HCT116 (cell line): ENCODE measurements at regions not wholly inside any gene's neighbourhood (a gene's known extent, or its start where the extent isn't known, plus 50 kb on each side); places are given as distances from the start of the nearest gene placed in this dataset.

ENCODE experiments used
- ATAC-seq: fragments of 200-7000 bp; cut with Tn5 transposase; 2 replicates; pipeline ENCODE4 v1.9.1; 2020; ENCODE audit warnings: mild to moderate bottlenecking, moderate library complexity
- BruUV-seq: library from RNA; stranded (reverse); fragments of 400-500 nt; replicated peaks from 2 replicates; lab custom pipeline; 2021; lab: Mats Ljungman, UMichigan
- CTCF ChIA-PET: fragments of 300-600 bp; sonication (Branson Sonifier 250); formaldehyde crosslinking; loops from one replicate; lab custom pipeline; 2021; ENCODE audit warnings: antibody characterized with exemption; lab: Charles Lee
- POLR2A ChIA-PET: fragments of 300-600, 350-600 bp; sonication (Branson Sonifier 250); formaldehyde crosslinking; loops from one replicate; lab custom pipeline; 2021; ENCODE audit warnings: antibody characterized with exemption; lab: Charles Lee
- RAD21 ChIA-PET, 2 experiments: fragments of 300-600 bp; sonication (Branson Sonifier 250); formaldehyde crosslinking; loops; one replicate each; lab custom pipeline; 2023; ENCODE audit warnings: low total read pairs in 2 of 2; ENCODE audit not compliant: uncharacterized antibody in 2 of 2, unreplicated experiment in 2 of 2, low non-redundant PET in 1 of 2; lab: Charles Lee
- DNase-seq: peaks from one replicate; pipeline ENCODE4 v3.0.0-alpha.2; 2010; ENCODE audit warnings: low read depth, low spot score
- H2AFZ ChIP-seq: fragments of 200-600 bp; shearing (Covaris generic), sonication (generic); 2 replicates; pipeline ENCODE4 v1.6.1; 2017; ENCODE audit warnings: low read depth, mixed run types, mixed read lengths, antibody characterized with exemption, low read length; ENCODE audit not compliant: poor library complexity, severe bottlenecking
- H3K27ac ChIP-seq: 2 replicates; pipeline ENCODE4 v1.5.1; 2012; ENCODE audit warnings: low read depth, low read length
- H3K27me3 ChIP-seq: fragments of 200-600 bp; sonication (generic); 2 replicates; pipeline ENCODE4 v1.6.1; 2016; ENCODE audit warnings: mixed run types, low read length, mixed read lengths; ENCODE audit not compliant: insufficient read depth
- H3K36me3 ChIP-seq, 2 experiments: fragments of 200-500 bp in 1 of 2; fragments of 200-600 bp in 1 of 2; sonication (Bioruptor generic) in 1 of 2; sonication (generic) in 1 of 2; 2 replicates each; pipeline versions ENCODE4 v1.5.1 to v1.6.1; 2014 to 2016; ENCODE audit warnings: low read length in 2 of 2, inconsistent platforms in 1 of 2, mixed read lengths in 1 of 2, mixed run types in 1 of 2; ENCODE audit not compliant: insufficient read depth in 2 of 2, control insufficient read depth in 1 of 2
- H3K4me1 ChIP-seq, 2 experiments: fragments of 200-600 bp in 1 of 2; sonication (generic) in 1 of 2; 2 replicates each; pipeline versions ENCODE4 v1.5.1 to v1.6.1; 2012 to 2017; ENCODE audit warnings: low read length in 2 of 2, inconsistent platforms in 1 of 2, mild to moderate bottlenecking in 1 of 2, mixed read lengths in 1 of 2, mixed run types in 1 of 2, moderate library complexity in 1 of 2; ENCODE audit not compliant: insufficient read depth in 2 of 2, control insufficient read depth in 1 of 2
- H3K4me2 ChIP-seq: fragments of 200-600 bp; sonication (generic); 2 replicates; pipeline ENCODE4 v1.6.1; 2017; ENCODE audit warnings: mixed run types, low read length, mixed read lengths
- H3K4me3 ChIP-seq, 2 experiments: fragments of 200-600 bp in 1 of 2; sonication (generic) in 1 of 2; replicated peaks in 1 of 2; 2 replicates each; pipeline ENCODE4 v1.5.1; 2011 to 2016; ENCODE audit warnings: low read length in 2 of 2, control low read depth in 1 of 2, low read depth in 1 of 2, mild to moderate bottlenecking in 1 of 2, mixed read lengths in 1 of 2, mixed run types in 1 of 2
- H3K79me2 ChIP-seq: fragments of 200-600 bp; sonication (generic); 2 replicates; pipeline ENCODE4 v1.6.1; 2017; ENCODE audit warnings: mild to moderate bottlenecking, mixed run types, low read length, moderate library complexity, mixed read lengths; ENCODE audit not compliant: insufficient read depth
- H3K9ac ChIP-seq: fragments of 200-600 bp; sonication (generic); 2 replicates; pipeline ENCODE4 v1.6.1; 2016; ENCODE audit warnings: low read length, mixed read lengths
- H3K9me2 ChIP-seq: fragments of 200-600 bp; sonication (generic), shearing (Covaris generic); 2 replicates; pipeline ENCODE4 v1.6.1; 2017; ENCODE audit warnings: mixed run types, mild to moderate bottlenecking, moderate library complexity; ENCODE audit not compliant: insufficient read depth
- H3K9me3 ChIP-seq, 2 experiments: fragments of 200-500 bp in 1 of 2; fragments of 200-600 bp in 1 of 2; sonication (Bioruptor generic) in 1 of 2; sonication (generic) in 1 of 2; 2 replicates each; pipeline ENCODE4 v1.6.1; 2014 to 2017; ENCODE audit warnings: low read length in 2 of 2, mixed read lengths in 2 of 2, inconsistent platforms in 1 of 2, low read depth in 1 of 2, mild to moderate bottlenecking in 1 of 2, mixed run types in 1 of 2, moderate library complexity in 1 of 2; ENCODE audit not compliant: control insufficient read depth in 1 of 2, insufficient read depth in 1 of 2
- H4K20me1 ChIP-seq: fragments of 200-600 bp; sonication (generic), shearing (Covaris generic); 2 replicates; pipeline ENCODE4 v1.6.1; 2017; ENCODE audit warnings: mixed run types, mild to moderate bottlenecking, moderate library complexity; ENCODE audit not compliant: insufficient read depth
- CEBPB ChIP-seq: IDR thresholded peaks from 2 replicates; pipeline ENCODE4 v1.6.1; 2012; ENCODE audit warnings: low read depth
- ELF1 ChIP-seq: IDR thresholded peaks from 2 replicates; pipeline ENCODE4 v1.6.1; 2012; ENCODE audit warnings: low read depth, borderline replicate concordance
- FOSL1 ChIP-seq: IDR thresholded peaks from 2 replicates; pipeline ENCODE4 v1.6.1; 2012; ENCODE audit warnings: low read depth
- POLR2A ChIP-seq: IDR thresholded peaks from 2 replicates; pipeline ENCODE4 v1.7.0; 2011; ENCODE audit warnings: borderline replicate concordance; ENCODE audit not compliant: insufficient read depth, insufficient read length; ENCODE audit errors: extremely low read depth
- RAD21 ChIP-seq: IDR thresholded peaks from 2 replicates; pipeline ENCODE4 v1.6.1; 2012; ENCODE audit warnings: low read depth, mild to moderate bottlenecking
- SIN3A ChIP-seq: IDR thresholded peaks from 2 replicates; pipeline ENCODE4 v1.6.1; 2012; ENCODE audit warnings: low read depth
- SRF ChIP-seq: IDR thresholded peaks from 2 replicates; pipeline ENCODE4 v1.6.1; 2012; ENCODE audit warnings: low read depth
- TCF7L2 ChIP-seq: IDR thresholded peaks from 2 replicates; pipeline ENCODE4 v1.7.0; 2011; ENCODE audit warnings: borderline replicate concordance, inconsistent platforms; ENCODE audit not compliant: insufficient read depth, insufficient read length; ENCODE audit errors: extremely low read depth
- YY1 ChIP-seq: IDR thresholded peaks from 2 replicates; pipeline ENCODE4 v1.6.1; 2011; ENCODE audit warnings: low read length, low read depth, moderate library complexity, mild to moderate bottlenecking; ENCODE audit not compliant: insufficient replicate concordance; ENCODE audit errors: extremely low read depth
- ZBTB33 ChIP-seq: IDR thresholded peaks from 2 replicates; pipeline ENCODE4 v1.6.1; 2011; ENCODE audit warnings: mild to moderate bottlenecking, low read length, moderate library complexity; ENCODE audit not compliant: insufficient replicate concordance; ENCODE audit errors: extremely low read depth
- ZFX ChIP-seq: fragments of 450-650 bp; IDR thresholded peaks from 2 replicates; pipeline ENCODE4 v1.6.1; 2017
- ZNF274 ChIP-seq: fragments of 200-500 bp; sonication (Bioruptor generic); IDR thresholded peaks from 2 replicates; pipeline ENCODE4 v1.6.1; 2014; ENCODE audit warnings: mild to moderate bottlenecking, low read depth, low read length, inconsistent platforms
- intact Hi-C: fragments of 100-400 bp; cut with micrococcal nuclease; formaldehyde crosslinking; loops from 2 replicates; pipeline ENCODE4 v1.10.0; 2022
- TF ChIP-seq, protein P1 (sequence below): IDR thresholded peaks from 2 replicates; pipeline ENCODE4 v1.6.1; 2012
- TF ChIP-seq, protein P2 (sequence below), 3 experiments: fragments of 200-600 bp in 1 of 3; sonication (generic) in 1 of 3; IDR thresholded peaks in 2 of 3; conservative IDR thresholded peaks in 1 of 3; 2 replicates each; pipeline ENCODE4 v1.5.1; 2012 to 2017; ENCODE audit warnings: low read depth in 2 of 3, low read length in 2 of 3, antibody characterized with exemption in 1 of 3, borderline replicate concordance in 1 of 3, control low read depth in 1 of 3, mild to moderate bottlenecking in 1 of 3, mixed read lengths in 1 of 3, mixed run types in 1 of 3, moderate library complexity in 1 of 3; ENCODE audit not compliant: insufficient read depth in 1 of 3

DNA sequence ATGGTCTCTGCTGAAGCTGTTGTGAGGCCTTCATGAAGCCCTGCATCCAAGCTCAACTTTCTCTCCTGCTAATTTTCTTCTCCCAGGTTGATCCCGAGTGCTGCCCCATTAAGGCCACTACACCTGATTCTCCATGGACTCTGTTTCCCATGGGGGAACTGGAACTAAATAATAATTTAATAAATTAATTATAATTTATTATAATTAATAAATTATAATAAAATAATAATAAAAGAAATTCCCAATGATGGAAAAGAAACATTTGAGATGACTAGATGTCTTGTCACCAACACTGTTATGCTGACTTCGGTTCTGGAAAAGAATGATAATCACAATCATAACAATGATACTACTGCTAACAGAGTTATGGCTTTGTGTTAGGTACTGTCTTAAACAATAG lies 211.2 kb upstream of the ZP4 start:
- Histone ChIP-seq H3K79me2 (no peaks in the 10 kb centered on the region), H2AFZ (no peak overlapping the region), H3K9me3 (peaks cover 7 to 18% of the 10 kb centered on the region in 2 experiments; a peak in 2 of 4 replicates), H3K4me3 (no peak overlapping the region), H3K9ac (no peak overlapping the region), H3K36me3 (no peaks in the 10 kb centered on the region), H3K4me2 (no peak overlapping the region), H3K9me2 (no peaks in the 10 kb centered on the region), H4K20me1 (no peaks in the 10 kb centered on the region), H3K27me3 (no peaks in the 10 kb centered on the region), H3K4me1 (no peaks in the 10 kb centered on the region), H3K27ac (no peak overlapping the region)
- no TSS peak for BruUV-seq
- RAD21 ChIA-PET: no interaction called here
- no peak for DNase-seq
- POLR2A ChIA-PET: no interaction called here
- TF ChIP-seq FOSL1 (no peak), ZFX (no peak), SIN3A (no peak), TCF7L2 (no peak), RAD21 (no peak), SRF (no peak), CEBPB (no peak), ELF1 (no peak), POLR2A (no peak), ZBTB33 (no peak), YY1 (no peak), ZNF274 (no peak)
- TF ChIP-seq, protein P1, sequence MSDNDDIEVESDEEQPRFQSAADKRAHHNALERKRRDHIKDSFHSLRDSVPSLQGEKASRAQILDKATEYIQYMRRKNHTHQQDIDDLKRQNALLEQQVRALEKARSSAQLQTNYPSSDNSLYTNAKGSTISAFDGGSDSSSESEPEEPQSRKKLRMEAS: no peak
- TF ChIP-seq, protein P2, sequence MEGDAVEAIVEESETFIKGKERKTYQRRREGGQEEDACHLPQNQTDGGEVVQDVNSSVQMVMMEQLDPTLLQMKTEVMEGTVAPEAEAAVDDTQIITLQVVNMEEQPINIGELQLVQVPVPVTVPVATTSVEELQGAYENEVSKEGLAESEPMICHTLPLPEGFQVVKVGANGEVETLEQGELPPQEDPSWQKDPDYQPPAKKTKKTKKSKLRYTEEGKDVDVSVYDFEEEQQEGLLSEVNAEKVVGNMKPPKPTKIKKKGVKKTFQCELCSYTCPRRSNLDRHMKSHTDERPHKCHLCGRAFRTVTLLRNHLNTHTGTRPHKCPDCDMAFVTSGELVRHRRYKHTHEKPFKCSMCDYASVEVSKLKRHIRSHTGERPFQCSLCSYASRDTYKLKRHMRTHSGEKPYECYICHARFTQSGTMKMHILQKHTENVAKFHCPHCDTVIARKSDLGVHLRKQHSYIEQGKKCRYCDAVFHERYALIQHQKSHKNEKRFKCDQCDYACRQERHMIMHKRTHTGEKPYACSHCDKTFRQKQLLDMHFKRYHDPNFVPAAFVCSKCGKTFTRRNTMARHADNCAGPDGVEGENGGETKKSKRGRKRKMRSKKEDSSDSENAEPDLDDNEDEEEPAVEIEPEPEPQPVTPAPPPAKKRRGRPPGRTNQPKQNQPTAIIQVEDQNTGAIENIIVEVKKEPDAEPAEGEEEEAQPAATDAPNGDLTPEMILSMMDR (IDR thresholded peaks at IDR 0.05 in 2 of 3, conservative IDR thresholded peaks at IDR 0.05 in 1 of 3; ENCODE audit: borderline replicate concordance in 1 of 3, insufficient read depth in 1 of 3, low read depth in 2 of 3, low read length in 2 of 3): no peak
- intact Hi-C loops: loop anchor here (10.0 kb wide), 1 partner anchor 97 kb away; no protein-coding TSS in a partner anchor
- CTCF ChIA-PET: no interaction called here
- no peak for ATAC-seq
